ENCODE measurements at regions not wholly inside any gene's neighbourhood (a gene's known extent, or its start where the extent isn't known, plus 50 kb on each side); places are given as distances from the start of the nearest gene placed in this dataset.

- no peak for DNase-seq
Observed at GRCh38 chr7:33661430-33662160, 243.7 kb upstream of the BMPER start.

- DNase-seq = no peak
Observed at GRCh38 chr7:33666531-33666930, 238.8 kb upstream of the BMPER start.

GRCh38 chr7:33667196-33667595, 238.1 kb upstream of the BMPER start:
- no peak for DNase-seq

GRCh38 chr7:33669251-33669670, 236.1 kb upstream of the BMPER start:
- DNase-seq = no peak

GRCh38 chr7:33671531-33672262, 233.6 kb upstream of the BMPER start:
- no peak for DNase-seq

GRCh38 chr7:33673029-33673700, 232.2 kb upstream of the BMPER start:
- DNase-seq = no peak

- DNase-seq = no peak
Observed at GRCh38 chr7:33674804-33675411, 230.4 kb upstream of the BMPER start.

GRCh38 chr7:33677556-33677955, 227.8 kb upstream of the BMPER start:
- DNase-seq = no peak

GRCh38 chr7:33678569-33679335, 226.6 kb upstream of the BMPER start:
- no peak for DNase-seq

- DNase-seq = no peak
Observed at GRCh38 chr7:33680682-33681081, 224.7 kb upstream of the BMPER start.

GRCh38 chr7:33685503-33685902, 219.8 kb upstream of the BMPER start:
- no peak for DNase-seq

- DNase-seq = no peak
Observed at GRCh38 chr7:33685981-33686683, 219.2 kb upstream of the BMPER start.

- DNase-seq = no peak
Observed at GRCh38 chr7:33687625-33688024, 217.7 kb upstream of the BMPER start.

- DNase-seq = no peak
Observed at GRCh38 chr7:33691180-33691579, 214.2 kb upstream of the BMPER start.

GRCh38 chr7:33692956-33693355, 212.4 kb upstream of the BMPER start:
- no peak for DNase-seq

- DNase-seq = no peak
Observed at GRCh38 chr7:33694006-33694405, 211.3 kb upstream of the BMPER start.

- DNase-seq = no peak
Observed at GRCh38 chr7:33697616-33698015, 207.7 kb upstream of the BMPER start.

GRCh38 chr7:33698041-33698440, 207.3 kb upstream of the BMPER start:
- no peak for DNase-seq

- DNase-seq = no peak
Observed at GRCh38 chr7:33698692-33699128, 206.6 kb upstream of the BMPER start.

- no peak for DNase-seq
Observed at GRCh38 chr7:33700001-33700899, 205.1 kb upstream of the BMPER start.

Data from GOT3 (cell line).